ENCODE measurements at regions not wholly inside any gene's neighbourhood (a gene's known extent, or its start where the extent isn't known, plus 50 kb on each side); places are given as distances from the start of the nearest gene placed in this dataset.

DNA sequence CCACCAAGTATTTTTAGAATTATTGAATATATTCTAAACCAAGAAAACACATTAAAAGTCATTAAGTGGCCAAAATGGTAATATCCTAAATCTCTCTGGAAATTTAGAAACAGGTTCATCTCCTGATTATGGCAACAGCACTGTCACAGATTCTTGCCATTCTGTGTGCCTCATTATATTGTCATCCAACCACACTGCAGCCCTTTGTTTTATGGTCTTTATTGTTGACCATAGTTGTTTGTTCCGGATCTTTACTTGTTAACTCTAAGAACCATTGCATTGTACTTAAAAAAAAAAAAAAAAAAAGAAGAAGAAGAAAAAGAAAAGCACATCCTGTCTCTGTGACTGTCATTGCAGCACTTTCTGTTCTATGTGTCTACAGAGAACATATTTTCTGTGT lies 822.1 kb upstream of the ADGRL3 start:
- TF ChIP-seq, protein P1, sequence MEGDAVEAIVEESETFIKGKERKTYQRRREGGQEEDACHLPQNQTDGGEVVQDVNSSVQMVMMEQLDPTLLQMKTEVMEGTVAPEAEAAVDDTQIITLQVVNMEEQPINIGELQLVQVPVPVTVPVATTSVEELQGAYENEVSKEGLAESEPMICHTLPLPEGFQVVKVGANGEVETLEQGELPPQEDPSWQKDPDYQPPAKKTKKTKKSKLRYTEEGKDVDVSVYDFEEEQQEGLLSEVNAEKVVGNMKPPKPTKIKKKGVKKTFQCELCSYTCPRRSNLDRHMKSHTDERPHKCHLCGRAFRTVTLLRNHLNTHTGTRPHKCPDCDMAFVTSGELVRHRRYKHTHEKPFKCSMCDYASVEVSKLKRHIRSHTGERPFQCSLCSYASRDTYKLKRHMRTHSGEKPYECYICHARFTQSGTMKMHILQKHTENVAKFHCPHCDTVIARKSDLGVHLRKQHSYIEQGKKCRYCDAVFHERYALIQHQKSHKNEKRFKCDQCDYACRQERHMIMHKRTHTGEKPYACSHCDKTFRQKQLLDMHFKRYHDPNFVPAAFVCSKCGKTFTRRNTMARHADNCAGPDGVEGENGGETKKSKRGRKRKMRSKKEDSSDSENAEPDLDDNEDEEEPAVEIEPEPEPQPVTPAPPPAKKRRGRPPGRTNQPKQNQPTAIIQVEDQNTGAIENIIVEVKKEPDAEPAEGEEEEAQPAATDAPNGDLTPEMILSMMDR (IDR thresholded peaks at IDR 0.05; ENCODE audit: extremely low read depth in 1 of 2, insufficient read depth in 1 of 2, low read depth in 1 of 2, low read length in 2 of 2), result no peak
- TF ChIP-seq POLR2A (IDR thresholded peaks at IDR 0.05; ENCODE audit: low read depth, low read length), result no peak
- TF ChIP-seq EZH2 (IDR thresholded peaks at IDR 0.05; ENCODE audit: borderline replicate concordance, low read depth, low read length, severe bottlenecking), result no peak
